ENCODE measurements at regions not wholly inside any gene's neighbourhood (a gene's known extent, or its start where the extent isn't known, plus 50 kb on each side); places are given as distances from the start of the nearest gene placed in this dataset.

DNA sequence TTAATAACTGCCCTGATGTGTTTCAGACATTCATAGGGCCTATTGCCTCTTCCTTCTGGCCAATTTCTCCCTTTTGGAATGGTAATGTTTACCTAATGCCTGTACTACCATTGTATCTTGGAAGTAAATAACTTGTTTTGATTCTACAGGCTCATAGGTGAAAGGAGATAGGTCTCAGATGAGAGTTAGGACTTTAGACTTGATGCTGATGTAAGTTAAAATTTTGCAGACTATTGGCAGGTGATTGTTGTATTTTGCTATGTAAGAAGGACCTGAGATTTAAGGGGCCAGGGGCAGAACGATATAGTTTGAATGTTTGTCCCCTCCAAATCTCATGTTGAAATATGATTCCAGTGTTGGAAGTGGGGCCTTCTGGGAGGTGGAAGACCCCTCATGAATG is 215.5 kb downstream of the SLC39A8 start:
- Histone ChIP-seq H3K27me3 (no peaks in the 10 kb centered on the region), H3K36me3 (no peaks in the 10 kb centered on the region), H3K4me3 (no peak overlapping the region)

More for the DNA sequence above, 215.5 kb downstream of the SLC39A8 start:
- DNase-seq (no peak), ATAC-seq (peak; percentile 42 to 73 (median 54))
- WGBS (ENCODE audit: insufficient coverage, low coverage, low lambda C conversion rate, missing lambda C conversion rate): 20% methylated on average over 1 of the region's 1 CpG
- Histone ChIP-seq H3K27ac (no peak overlapping the region), H3K4me1 (peaks cover 0 to 7% (median 0%) of the 10 kb centered on the region in 4 donors), H3K9me3 (no peaks in the 10 kb centered on the region)
- intact Hi-C loops (cut with DNase I): no loop called here
- TF ChIP-seq, protein P1, sequence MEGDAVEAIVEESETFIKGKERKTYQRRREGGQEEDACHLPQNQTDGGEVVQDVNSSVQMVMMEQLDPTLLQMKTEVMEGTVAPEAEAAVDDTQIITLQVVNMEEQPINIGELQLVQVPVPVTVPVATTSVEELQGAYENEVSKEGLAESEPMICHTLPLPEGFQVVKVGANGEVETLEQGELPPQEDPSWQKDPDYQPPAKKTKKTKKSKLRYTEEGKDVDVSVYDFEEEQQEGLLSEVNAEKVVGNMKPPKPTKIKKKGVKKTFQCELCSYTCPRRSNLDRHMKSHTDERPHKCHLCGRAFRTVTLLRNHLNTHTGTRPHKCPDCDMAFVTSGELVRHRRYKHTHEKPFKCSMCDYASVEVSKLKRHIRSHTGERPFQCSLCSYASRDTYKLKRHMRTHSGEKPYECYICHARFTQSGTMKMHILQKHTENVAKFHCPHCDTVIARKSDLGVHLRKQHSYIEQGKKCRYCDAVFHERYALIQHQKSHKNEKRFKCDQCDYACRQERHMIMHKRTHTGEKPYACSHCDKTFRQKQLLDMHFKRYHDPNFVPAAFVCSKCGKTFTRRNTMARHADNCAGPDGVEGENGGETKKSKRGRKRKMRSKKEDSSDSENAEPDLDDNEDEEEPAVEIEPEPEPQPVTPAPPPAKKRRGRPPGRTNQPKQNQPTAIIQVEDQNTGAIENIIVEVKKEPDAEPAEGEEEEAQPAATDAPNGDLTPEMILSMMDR (IDR thresholded peaks at IDR 0.05): no peak
- no peak for TF ChIP-seq POLR2A (IDR thresholded peaks at IDR 0.05)
